GM04503 (cell line): ENCODE measurements at regions not wholly inside any gene's neighbourhood (a gene's known extent, or its start where the extent isn't known, plus 50 kb on each side); places are given as distances from the start of the nearest gene placed in this dataset.
"Not testable (repeated sequence)": the region's sequence is repeated elsewhere in the genome, so short reads cannot be mapped to it uniquely, and the experiment has no call there.

Experiments
- DNase-seq: peaks from one replicate; pipeline ENCODE4 v3.0.0-alpha.2; 2012; ENCODE audit warnings: low read depth

DNA sequence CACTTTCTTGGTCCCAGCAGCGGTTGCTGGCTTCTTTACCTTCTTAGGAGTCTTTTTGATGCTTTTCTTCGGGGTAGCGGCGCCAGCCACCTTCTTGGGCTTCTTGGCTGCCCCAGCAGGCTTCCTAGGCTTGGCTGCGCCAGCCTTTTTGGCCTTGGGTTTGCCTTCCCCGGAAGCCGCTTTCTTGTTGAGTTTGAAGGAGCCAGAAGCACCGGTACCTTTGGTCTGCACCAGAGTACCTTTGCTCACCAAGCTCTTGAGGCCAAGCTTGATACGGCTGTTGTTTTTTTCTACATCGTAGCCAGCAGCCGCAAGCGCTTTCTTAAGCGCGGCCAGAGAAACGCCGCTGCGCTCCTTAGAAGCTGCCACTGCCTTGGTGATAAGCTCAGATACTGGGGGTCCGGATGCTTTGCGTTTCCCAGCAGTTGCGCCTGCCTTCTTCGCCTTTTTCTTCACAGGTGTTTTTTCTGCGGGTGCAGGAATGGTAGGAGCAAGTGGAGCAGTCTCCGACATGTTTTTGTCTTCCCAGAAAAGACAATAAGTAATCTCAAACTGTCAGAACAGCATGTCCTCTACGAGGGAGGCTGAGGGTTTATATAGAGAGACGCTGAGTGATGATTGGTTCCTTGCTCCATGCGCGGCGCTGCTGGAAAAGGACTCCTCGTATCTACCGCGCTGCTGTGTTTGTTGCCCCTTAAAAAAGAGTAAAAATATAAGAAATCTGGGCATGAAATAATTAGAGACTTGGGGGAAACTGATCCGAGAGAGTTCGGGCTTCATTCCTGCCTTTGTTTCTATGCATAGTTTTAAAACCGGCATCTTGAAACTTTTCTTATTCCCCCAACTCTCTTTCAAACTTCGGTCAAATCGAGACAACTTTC lies 130.3 kb upstream of the BTN3A2 start:
- peak; percentile 38 for DNase-seq

DNA sequence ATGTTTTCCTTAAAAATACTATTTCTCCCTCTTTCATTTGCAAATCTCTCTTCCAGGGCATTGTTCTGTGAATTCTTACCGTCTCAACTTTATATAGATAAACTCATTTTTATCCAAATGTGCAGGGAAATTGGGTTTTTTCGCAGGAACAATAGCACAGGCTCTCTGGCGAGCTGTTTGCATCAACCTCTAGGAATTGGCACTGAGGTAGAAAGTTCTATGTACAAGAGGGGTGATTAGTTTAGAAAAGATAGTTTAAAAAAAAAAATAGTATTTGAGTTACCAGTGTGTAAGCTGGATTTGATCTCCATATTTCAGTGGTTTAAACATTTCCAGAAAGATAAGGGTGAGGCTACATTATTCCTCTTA lies 129.7 kb upstream of the BTN3A2 start:
- DNase-seq = no peak

DNA sequence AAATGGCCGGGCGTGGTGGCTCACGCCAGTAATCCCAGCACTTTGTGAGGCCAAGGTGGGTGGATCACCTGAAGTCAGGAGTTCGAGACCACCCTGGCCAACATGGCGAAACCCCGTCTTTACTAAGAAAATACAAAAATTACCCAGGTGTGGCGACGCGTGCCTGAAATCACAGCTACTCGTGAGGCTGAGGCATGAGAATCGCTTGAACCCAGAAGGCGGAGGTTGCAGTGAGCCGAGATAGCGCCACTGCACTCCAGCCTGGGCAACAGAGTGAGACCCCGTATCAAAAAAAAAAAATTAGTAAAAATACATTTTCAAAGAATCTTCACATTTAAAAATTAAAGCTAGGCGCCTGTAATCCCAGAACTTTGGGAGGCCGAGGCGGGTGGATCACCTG lies 125.6 kb upstream of the BTN3A2 start:
- DNase-seq = not testable (repeated sequence)

DNA sequence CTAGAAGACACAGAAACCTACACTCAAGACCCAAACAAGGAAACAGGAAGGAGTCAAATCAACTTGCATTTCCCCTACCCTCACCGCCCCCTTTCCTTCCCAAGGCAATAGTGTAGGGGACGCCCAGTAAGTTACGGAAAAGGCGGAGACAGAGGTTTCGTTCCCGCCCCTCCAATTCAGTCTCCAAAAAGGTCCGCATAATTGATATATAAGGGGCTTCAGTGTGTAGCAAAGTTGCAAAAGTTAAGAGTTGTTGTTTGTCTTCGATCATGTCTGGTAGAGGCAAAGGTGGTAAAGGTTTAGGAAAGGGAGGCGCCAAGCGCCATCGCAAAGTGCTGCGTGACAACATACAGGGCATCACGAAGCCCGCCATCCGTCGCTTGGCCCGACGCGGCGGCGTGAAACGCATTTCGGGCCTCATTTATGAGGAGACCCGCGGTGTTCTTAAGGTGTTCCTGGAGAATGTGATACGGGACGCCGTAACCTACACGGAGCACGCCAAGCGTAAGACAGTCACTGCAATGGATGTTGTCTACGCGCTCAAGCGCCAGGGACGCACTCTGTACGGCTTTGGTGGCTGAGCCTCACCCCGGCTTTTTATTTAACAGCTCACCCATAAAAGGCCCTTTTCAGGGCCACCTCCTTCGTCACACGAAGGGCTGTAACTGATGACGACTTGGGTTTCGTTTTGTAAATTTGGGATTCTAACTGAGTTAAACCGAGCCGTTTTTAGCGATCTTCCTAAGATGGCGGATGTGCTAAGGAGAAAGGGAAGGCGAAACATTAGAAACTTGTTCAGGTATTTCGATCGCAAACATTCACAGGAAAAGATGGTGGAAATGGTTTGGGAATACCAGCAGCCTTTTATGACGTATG lies 124.6 kb upstream of the BTN3A2 start:
- peak; percentile 71 for DNase-seq

DNA sequence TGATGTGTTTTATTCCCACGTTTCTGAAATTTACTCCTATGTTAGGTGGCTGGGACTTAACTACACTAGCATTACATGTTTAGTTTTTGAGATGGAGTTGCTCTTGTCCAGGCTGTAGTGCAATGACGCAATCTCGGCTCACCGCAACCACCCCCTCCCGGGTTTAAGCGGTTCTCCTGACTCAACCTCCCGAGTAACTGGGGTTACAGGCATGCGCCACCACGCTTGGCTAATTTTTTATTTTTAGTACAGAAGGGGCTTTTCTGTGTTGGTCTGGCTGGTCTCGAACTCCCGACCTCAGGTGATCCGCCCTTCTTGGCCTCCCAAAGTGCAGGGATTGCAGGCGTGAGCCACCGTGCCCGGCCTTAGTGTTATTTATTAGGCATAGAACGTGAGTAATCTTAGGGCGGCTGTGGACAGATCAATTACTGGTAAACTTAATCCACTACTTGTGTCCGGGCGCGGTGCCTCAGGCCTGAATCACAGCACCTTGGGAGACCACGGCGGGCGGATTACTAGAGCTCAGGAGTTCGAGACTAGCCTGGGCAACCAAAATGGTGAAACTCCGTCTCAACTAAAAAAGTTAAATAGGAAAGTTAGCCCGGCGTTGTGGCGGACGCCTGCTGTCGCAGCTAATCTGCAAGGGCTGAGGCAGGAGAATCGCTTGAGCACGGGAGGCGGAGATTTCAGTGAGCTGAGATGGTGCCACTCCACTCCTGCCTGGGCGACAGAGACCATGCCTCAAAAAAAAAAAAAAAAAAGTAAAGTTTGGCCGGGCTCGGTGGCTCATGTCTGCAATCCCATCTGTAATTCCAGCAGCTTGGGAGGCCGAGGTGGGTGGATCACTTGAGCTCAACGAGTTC lies 123.7 kb upstream of the BTN3A2 start:
- DNase-seq = no peak

DNA sequence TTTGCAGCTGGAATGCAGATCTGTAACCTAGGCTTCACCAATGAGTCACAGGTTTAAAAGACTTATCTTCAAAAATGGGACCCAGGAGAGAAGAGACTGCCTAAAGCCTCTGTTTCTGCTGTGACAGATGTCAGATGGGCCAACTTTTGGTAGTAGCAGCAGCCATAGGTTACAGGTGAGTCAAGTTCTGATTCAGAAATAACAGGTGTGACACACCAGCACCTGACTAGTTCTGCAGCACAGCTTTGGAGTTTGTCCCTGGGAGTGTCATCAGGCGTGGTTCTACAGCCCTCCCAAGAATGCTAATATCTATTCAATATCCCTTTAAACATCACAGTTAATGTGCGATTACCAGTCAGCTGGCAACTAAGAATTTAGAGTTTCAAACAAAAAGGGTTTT lies 121.9 kb upstream of the BTN3A2 start:
- DNase-seq = no peak

DNA sequence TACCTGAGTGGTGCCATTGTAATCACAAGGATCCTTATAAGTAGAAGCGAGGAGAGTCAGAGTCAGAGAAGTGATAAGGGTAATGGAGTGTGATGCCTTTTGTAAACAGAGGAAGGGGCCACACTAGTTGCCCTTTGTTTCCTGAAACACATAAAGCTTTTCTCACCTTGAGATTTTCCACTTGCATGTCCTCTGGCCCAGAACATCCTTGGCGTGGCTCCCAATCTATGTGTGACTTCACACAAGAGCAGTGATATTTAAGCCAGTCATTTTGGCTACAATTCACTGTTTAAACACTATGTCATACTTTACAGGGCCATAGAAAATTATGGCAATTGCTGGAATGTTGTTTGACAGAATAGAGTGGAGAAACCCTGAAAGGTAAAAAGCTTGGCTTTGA lies 121.2 kb upstream of the BTN3A2 start:
- DNase-seq = no peak

DNA sequence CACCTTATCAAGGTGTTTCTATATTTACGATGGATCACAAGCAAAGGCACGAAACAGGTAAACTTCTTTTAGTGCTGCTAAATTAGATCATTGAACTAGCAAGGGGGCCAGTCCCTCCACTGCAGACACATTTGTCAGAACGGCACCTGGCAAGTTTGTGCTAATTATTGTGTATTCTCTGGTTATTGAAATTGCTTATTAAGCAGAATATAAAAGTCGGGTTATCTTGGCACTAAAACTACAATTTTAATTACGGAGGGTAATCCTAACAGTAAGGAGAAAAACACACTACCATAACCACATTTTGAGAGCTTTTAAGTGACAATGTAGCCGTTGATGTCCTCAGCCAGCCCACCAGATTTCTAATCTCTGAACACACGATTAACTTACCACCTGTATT lies 118.9 kb upstream of the BTN3A2 start:
- DNase-seq = no peak

DNA sequence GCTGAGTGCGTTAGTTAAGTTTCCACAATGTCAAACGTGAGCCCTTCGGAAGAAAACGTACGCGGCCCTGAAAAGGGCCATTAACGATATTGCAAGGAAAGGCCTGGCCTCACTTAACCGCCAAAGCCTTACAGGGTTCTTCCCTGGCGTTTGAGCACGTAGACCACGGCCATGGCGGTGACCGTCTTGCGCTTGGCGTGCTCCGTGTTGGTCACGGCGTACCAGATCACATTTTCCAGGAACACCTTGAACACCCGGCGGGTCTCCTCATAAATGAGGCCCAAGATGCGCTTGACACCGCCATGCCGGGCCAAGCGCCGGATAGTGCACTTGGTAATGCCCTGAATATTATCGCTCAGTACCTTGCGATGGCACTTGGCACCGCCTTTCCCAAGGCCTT lies 118.4 kb upstream of the BTN3A2 start:
- no peak for DNase-seq

DNA sequence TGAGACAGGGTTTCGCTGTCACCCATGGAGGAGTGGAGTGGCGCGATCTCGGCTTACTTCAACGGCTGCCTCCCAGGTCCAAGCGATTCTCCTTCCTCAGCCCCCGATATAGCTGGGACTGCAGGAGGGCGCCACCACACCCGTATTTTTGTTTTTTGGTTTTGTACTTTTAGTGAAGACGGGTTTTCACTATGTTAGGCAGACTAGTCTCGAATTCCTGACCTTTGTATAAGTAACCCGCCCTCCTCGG lies 115.4 kb upstream of the BTN3A2 start:
- no peak for DNase-seq

DNA sequence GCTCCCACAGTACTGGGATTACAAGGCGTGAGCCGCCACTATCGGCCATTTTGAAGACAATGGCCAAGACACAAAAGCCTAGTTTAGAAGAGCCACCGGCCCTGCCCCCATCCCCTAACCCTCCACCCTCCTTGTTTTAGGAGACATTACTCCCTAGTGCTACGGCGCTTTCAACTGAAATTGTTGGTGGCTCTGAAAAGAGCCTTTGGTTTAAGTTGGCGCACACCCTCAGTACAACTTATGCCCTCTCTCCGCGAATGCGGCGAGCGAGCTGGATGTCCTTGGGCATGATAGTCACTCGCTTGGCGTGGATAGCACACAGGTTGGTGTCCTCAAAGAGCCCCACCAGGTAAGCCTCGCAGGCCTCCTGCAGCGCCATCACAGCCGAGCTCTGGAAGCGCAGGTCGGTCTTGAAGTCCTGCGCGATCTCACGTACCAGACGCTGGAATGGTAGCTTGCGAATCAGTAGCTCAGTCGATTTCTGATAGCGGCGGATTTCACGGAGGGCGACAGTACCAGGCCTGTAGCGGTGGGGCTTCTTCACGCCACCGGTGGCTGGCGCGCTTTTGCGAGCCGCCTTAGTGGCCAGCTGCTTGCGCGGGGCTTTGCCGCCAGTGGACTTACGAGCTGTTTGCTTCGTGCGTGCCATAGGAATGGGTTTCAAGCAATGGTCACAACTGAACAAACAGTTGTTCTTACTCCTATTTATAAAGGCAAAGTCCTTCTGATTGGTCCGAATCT lies 114.9 kb upstream of the BTN3A2 start:
- DNase-seq = no peak

DNA sequence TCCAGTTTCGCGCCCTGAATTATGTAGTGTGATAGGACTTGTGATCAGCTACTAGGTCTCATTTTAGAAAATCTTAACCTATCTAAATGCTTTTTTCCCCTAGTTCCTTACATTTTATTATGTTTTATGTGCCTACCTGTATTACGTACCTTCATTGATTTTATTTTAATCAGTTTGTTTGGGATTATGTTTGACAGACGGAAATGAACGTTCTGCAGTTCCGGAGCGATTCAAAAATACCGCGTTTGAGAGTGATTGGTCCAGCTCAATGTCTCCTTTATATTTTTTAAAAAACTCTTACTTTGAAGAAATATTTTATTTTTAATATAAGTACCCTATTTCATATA lies 114.3 kb upstream of the BTN3A2 start:
- no peak for DNase-seq

DNA sequence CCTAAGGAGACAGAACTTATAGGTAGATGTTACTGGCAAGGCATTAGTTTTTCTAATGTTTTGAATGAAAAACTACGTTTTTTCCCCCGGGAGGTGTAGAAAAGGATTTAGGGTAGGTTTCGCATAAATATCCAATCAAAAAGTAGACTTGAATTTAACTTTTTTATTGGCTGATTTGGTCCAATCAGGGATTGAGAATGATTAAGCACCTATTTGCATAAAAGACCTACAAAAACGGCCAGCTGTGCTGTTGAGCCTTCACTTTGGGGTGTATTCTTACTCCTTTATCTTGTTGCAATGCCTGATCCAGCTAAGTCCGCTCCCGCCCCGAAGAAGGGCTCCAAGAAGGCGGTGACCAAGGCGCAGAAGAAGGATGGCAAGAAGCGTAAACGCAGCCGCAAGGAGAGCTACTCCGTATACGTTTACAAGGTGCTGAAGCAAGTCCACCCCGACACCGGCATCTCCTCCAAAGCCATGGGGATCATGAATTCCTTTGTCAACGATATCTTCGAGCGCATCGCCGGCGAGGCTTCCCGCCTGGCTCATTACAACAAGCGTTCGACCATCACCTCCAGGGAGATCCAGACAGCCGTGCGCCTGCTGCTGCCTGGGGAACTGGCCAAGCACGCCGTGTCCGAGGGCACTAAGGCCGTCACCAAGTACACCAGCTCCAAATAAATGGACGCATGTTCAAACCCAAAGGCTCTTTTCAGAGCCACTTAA lies 113.5 kb upstream of the BTN3A2 start:
- DNase-seq = no peak

DNA sequence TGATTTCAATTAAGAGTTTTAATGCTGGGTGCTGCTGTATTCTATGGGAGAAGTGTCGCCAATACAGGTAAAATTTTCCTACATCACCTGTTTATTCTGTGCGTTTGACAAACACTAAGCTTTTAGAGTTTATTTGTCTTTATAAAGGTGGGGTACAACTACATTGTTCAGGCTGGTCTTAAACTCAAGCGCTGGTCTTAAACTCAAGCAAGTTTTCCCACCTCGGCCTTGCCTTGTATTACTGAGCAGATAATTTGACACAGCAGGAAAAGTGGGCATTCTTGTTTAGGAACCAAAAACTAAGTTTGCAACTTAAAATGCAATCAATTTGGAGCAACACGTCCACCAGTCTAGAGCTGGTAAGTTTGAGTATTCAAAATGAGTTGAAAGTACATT lies 112.9 kb upstream of the BTN3A2 start:
- DNase-seq = no peak

DNA sequence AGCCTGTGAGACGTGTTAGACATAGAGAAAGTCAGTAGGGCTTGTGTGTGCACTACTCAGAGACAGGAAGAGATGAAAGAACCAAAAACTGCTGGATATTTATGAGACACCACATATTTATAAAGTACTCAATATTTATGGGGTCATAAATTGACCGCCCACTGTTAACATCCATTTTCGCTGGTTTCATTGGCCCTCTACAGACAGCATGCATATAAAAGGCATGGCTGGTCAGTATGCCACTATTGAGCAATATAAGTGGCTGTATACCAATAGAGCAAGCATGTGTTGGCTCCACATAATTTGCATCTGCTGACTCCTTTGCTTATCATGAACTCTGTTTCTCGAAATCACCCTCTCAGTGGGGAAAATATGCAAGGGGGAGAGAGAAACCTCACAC lies 110.3 kb upstream of the BTN3A2 start:
- no peak for DNase-seq

DNA sequence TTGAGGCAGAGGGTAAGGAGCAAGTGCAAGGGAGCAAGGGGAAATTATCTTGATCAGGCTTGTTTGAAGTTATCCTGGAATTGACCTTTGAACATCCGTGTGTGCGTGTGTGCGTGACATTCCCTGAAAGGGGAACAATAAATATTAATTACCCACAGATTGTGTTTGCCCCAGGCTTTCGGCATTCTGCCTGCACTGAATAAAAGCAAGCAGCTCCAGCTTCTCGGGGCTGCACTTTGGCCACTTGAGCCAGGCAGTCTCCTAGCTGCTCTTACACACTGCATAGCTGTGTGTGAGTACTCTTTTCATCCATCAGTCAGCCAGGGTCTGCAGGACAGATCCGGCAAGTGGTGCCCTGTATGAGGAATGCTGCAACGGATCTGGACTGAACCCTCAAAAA lies 107.7 kb upstream of the BTN3A2 start:
- no peak for DNase-seq

DNA sequence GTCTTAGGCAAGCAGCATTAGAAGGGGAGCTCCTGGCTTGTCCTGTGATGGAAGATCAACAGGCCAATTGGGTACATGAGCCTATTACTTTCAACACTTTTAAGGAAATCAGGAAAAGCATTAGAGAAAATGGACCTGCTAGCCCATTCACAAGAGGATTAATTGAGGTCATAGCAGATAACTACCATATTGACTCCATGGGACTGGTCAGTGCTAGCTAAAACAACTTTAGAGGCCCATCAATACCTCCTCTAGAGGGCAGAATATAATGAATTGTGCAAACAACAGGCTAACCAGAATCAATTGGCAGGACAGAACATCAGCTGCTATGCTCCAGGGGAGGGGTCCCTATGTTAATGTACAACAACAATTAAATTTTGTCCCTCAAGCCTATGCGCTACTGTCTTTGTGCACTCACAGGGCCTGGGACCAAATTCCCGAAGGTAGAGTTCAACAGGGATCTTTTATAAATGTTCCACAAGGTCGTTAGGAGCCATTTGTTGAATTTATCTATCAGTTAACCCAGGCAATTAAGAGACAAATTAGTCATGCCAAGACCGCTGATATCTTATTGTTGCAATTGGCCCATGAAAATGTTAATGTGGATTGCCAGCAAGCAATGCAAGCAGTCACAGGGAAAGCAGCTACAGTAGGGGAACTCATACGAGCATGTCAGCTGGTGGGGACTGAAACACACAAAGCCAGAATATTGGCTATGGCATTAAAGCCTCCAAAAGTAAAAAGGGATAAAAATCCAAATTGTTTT lies 106.6 kb upstream of the BTN3A2 start:
- no peak for DNase-seq

DNA sequence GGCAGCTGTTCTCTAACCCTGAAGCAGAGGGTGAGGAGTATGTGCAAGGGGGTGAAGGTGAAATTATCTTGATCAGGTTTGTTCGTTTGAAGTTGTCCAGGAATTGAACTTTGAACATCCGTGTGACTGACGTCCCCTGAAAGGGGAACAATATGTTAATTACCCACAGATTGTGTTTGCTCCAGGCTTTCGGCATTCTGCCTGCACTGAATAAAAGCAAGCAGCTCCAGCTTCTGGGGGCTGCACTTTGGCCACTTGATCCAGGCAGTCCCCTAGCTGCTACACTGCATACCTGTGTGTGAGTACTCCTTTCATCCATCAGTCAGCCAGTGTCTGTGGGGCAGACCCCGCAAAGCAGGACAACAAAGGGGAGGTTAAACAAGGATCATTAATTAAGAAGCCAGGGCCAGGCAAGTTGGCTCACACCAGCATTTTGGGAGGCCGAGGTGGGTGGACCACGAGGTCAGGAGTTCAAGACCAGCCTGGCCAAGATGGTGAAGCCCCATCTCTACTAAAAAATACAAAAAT lies 104.8 kb upstream of the BTN3A2 start:
- no peak for DNase-seq

DNA sequence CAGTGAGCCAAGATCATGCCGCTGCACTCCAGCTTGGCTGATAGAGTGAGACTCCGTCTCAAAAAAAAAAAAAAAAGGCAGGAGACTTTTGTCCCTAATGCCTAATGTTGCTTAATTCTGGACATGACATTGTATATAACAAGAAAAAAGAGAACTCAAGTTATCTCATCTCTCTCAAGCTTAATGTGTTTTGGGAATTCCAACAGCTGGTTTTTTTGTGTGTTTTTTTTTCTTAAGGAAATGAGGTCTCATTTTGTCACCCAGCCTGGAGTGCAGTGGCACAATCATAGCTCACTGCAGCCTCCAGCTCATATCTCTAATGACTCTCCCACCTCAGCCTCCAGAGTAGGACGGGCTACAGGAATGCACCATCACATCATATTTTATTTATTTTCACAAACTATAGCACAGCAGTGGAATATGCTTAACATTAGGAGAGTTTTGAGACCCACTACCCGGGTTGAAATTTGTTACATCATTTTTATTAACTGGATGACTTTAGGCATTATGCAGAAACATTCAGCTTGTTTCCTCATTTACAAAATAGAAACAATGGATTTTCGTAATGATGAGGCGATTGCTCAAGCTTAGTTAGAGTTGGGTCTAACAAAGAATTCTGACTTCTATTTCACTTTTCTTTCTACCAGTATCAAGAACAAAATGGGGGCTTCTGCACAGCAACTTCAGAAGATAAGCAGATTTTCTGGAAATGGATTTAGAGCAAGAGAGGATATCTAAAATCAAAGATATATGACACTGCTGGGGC lies 104.1 kb upstream of the BTN3A2 start:
- no peak for DNase-seq

DNA sequence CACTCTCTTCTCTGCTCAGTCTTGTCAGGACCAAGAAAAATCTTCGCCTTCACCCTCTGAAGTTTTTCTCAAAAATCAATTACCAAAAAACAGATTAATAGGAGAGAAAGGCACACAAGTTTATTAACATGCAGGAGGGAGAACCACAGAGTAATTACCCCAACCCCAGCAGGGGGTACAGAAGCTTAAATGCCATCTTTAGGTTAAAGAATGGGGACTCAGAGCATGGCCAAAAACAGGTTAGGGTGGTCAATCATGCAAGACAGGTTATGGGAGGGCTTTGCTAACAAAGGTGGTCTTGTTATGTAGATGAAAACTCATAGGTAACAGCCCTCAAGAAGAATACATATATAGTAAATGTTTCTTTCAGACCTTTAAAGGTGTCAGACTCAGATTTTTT lies 100.5 kb upstream of the BTN3A2 start:
- no peak for DNase-seq
